SK-N-MC (cell line): ENCODE measurements at regions not wholly inside any gene's neighbourhood (a gene's known extent, or its start where the extent isn't known, plus 50 kb on each side); places are given as distances from the start of the nearest gene placed in this dataset.

ENCODE experiments used
- DNase-seq: peaks from one replicate; pipeline ENCODE4 v3.0.0-alpha.2; 2011; ENCODE audit warnings: low read depth, low spot score
- H3K27ac ChIP-seq: fragments of 200-600 bp; sonication (generic); 2 replicates; pipeline ENCODE4 v1.5.1; 2016; ENCODE audit warnings: mixed run types
- H3K36me3 ChIP-seq: fragments of 200-600 bp; sonication (generic); 2 replicates; pipeline ENCODE4 v1.6.1; 2017; ENCODE audit warnings: antibody characterized with exemption, low read length, mixed read lengths; ENCODE audit not compliant: insufficient read depth
- H3K4me3 ChIP-seq: fragments of 200-600 bp; sonication (generic); 2 replicates; pipeline ENCODE4 v1.5.1; 2016
- H3K9ac ChIP-seq: fragments of 200-600 bp; sonication (generic); 2 replicates; pipeline ENCODE4 v1.8.0; 2017; ENCODE audit warnings: mixed run types, mixed read lengths; ENCODE audit not compliant: insufficient read length
- H3K9me3 ChIP-seq: fragments of 200-600 bp; sonication (generic); 2 replicates; pipeline ENCODE4 v1.6.1; 2017; ENCODE audit warnings: low read depth, mild to moderate bottlenecking, antibody characterized with exemption, low read length, moderate library complexity, mixed read lengths
- EZH2 ChIP-seq: fragments of 200-600 bp; sonication (generic); IDR thresholded peaks from one replicate; pipeline ENCODE4 v1.6.1; 2017; ENCODE audit warnings: antibody characterized with exemption
- FOXP2 ChIP-seq: optimal IDR thresholded peaks from 2 replicates; pipeline ENCODE3; 2011; ENCODE audit warnings: mild to moderate bottlenecking, moderate library complexity; ENCODE audit not compliant: insufficient read depth; ENCODE audit errors: extremely low read length, control extremely low read depth
- POLR2AphosphoS5 ChIP-seq: IDR thresholded peaks from 2 replicates; pipeline ENCODE4 v1.6.1; 2012; ENCODE audit warnings: mild to moderate bottlenecking, low read depth, low read length, borderline replicate concordance

DNA sequence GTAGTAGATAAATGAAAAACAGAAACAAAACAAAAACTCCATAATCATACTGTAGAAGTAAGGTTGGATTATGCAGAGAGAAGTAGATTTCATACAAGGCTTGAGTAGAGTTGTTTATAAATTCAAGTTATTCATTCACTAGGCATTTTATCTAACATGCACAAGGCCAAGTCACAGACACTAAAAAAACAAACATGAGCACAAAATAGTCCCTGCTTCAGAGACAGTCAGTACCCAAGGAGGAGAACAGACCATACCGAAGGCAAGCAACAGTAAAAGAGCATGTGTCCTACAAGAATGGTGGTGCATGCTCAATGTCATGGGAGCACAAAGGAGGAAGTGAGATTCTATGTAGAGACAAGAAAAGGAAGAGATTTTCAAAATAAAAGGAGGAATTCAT, 796.5 kb upstream of the LRRC4C start:
- H3K4me3 ChIP-seq: no peak overlapping the region
- DNase-seq: no peak
- no peaks in the 10 kb centered on the region for H3K36me3 ChIP-seq
- no peaks in the 10 kb centered on the region for H3K9me3 ChIP-seq
- no peak overlapping the region for H3K27ac ChIP-seq
- no peak overlapping the region for H3K9ac ChIP-seq
- TF ChIP-seq FOXP2: no peak
- TF ChIP-seq POLR2AphosphoS5: no peak
- no peak for TF ChIP-seq EZH2

DNA sequence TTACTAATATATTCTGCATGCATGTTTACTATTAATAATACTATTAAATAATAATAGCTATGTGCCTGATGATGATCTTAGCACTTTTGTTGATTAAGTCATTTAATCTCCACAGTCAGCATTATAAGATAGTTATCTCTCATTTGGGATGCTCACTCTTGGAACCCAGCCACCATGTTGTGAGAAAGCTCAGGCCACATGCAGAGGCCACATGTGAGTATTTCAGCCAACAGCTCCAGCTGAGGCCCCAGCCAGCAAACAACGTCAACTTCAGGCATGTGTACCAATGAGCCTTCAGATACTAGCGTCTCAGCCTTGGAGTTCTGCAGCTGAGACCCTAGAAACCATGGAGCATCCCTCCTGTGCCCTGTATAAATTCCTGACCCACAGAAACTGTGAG, 798.1 kb upstream of the LRRC4C start:
- Histone ChIP-seq H3K36me3 (no peaks in the 10 kb centered on the region), H3K4me3 (no peak overlapping the region), H3K9ac (no peak overlapping the region), H3K9me3 (no peaks in the 10 kb centered on the region), H3K27ac (no peak overlapping the region)
- no peak for DNase-seq
- TF ChIP-seq FOXP2 (no peak), POLR2AphosphoS5 (no peak), EZH2 (no peak)

- TF ChIP-seq FOXP2: no peak
- no peak for TF ChIP-seq POLR2AphosphoS5
- TF ChIP-seq EZH2: no peak
- Histone ChIP-seq H3K36me3 (no peaks in the 10 kb centered on the region), H3K9me3 (no peaks in the 10 kb centered on the region), H3K27ac (no peak overlapping the region), H3K4me3 (no peak overlapping the region), H3K9ac (no peak overlapping the region)
- DNase-seq: no peak
Measured at GRCh38 chr11:42265072-42265471, 805.6 kb upstream of the LRRC4C start.

DNA sequence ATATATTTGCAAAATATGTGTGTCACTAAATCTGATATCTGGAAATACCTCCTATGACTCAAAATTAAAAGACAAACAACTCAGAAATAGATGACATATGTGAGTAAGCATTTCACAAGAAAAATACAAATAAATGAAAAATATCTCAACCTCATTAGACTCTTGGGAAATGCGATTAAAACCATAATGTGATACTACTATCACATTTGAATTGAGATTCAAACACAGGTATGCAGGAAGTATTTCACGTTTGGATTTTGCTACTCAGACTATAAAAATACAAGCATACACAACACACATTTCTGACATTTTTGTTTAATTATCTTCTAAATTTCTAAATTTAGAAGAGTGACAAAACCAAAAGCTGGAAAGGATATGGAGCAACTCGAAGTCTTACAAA, 811.9 kb upstream of the LRRC4C start:
- Histone ChIP-seq H3K36me3 (no peaks in the 10 kb centered on the region), H3K4me3 (no peak overlapping the region), H3K9me3 (no peaks in the 10 kb centered on the region), H3K9ac (no peak overlapping the region), H3K27ac (no peak overlapping the region)
- no peak for TF ChIP-seq POLR2AphosphoS5
- TF ChIP-seq FOXP2: no peak
- no peak for TF ChIP-seq EZH2
- no peak for DNase-seq

GRCh38 chr11:42273977-42274376, 814.5 kb upstream of the LRRC4C start:
- Histone ChIP-seq H3K36me3 (no peaks in the 10 kb centered on the region), H3K9ac (no peak overlapping the region), H3K27ac (no peak overlapping the region), H3K9me3 (no peaks in the 10 kb centered on the region), H3K4me3 (no peak overlapping the region)
- no peak for DNase-seq
- no peak for TF ChIP-seq POLR2AphosphoS5
- no peak for TF ChIP-seq EZH2
- no peak for TF ChIP-seq FOXP2

- DNase-seq: no peak
- Histone ChIP-seq H3K4me3 (no peak overlapping the region), H3K36me3 (no peaks in the 10 kb centered on the region), H3K27ac (no peak overlapping the region), H3K9ac (no peak overlapping the region), H3K9me3 (no peaks in the 10 kb centered on the region)
- TF ChIP-seq FOXP2: no peak
- no peak for TF ChIP-seq EZH2
- TF ChIP-seq POLR2AphosphoS5: no peak
Measured at GRCh38 chr11:42296910-42297309, 837.5 kb upstream of the LRRC4C start.

DNA sequence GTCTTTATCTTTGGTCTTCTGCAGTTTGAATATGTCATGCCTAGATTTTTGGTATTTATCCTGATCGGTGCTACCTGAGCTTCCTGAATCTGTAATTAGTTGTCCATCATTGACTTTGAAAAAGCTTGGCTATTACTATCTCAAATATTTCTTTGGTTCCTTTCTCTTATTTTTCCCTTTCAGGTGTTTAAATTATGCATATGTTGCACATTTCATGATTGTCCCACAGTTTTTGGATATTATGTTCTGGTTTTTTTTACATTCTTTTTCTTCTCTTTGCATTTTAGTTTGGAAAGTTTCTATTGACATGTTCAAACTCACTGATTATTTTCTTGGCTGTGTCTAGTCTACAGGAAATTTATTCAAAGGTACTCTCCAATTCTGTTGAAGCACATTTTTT, 840.3 kb upstream of the LRRC4C start:
- H3K9ac ChIP-seq: no peak overlapping the region
- TF ChIP-seq FOXP2 (no peak), POLR2AphosphoS5 (no peak), EZH2 (no peak)
- no peak for DNase-seq
- no peak overlapping the region for H3K4me3 ChIP-seq
- no peak overlapping the region for H3K27ac ChIP-seq
- H3K9me3 ChIP-seq: no peaks in the 10 kb centered on the region
- no peaks in the 10 kb centered on the region for H3K36me3 ChIP-seq

DNA sequence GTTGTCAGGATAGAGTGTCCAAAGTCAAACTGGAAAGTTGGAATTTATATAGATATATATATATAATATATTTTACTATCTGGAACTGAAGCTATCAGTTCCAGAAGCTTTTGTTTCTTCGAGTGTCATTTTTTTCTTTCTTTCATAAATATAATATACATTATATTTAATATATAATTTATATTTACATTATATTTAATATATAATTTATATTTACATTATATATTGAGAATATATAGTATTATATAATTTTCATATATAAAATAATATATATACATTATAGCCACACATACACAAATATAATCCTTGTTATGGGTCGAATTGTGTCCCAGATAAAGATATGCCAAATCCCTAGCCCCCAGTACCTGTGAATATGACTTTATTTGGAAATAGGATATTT, 842.3 kb upstream of the LRRC4C start:
- no peak for DNase-seq
- Histone ChIP-seq H3K36me3 (no peaks in the 10 kb centered on the region), H3K9ac (no peak overlapping the region), H3K27ac (no peak overlapping the region), H3K9me3 (no peaks in the 10 kb centered on the region), H3K4me3 (no peak overlapping the region)
- TF ChIP-seq EZH2 (no peak), POLR2AphosphoS5 (no peak), FOXP2 (no peak)

GRCh38 chr11:42311514-42311913, 852.1 kb upstream of the LRRC4C start:
- H3K9ac ChIP-seq: no peak overlapping the region
- TF ChIP-seq FOXP2 (no peak), EZH2 (no peak), POLR2AphosphoS5 (no peak)
- no peak for DNase-seq
- no peaks in the 10 kb centered on the region for H3K9me3 ChIP-seq
- H3K4me3 ChIP-seq: no peak overlapping the region
- no peak overlapping the region for H3K27ac ChIP-seq
- no peaks in the 10 kb centered on the region for H3K36me3 ChIP-seq

GRCh38 chr11:42311944-42312343, 852.5 kb upstream of the LRRC4C start:
- no peak overlapping the region for H3K27ac ChIP-seq
- H3K36me3 ChIP-seq: no peaks in the 10 kb centered on the region
- TF ChIP-seq EZH2 (no peak), FOXP2 (no peak), POLR2AphosphoS5 (no peak)
- no peak overlapping the region for H3K4me3 ChIP-seq
- no peak overlapping the region for H3K9ac ChIP-seq
- no peak for DNase-seq
- H3K9me3 ChIP-seq: no peaks in the 10 kb centered on the region
